C4-2B (cell line): ENCODE measurements at regions not wholly inside any gene's neighbourhood (a gene's known extent, or its start where the extent isn't known, plus 50 kb on each side); places are given as distances from the start of the nearest gene placed in this dataset.

Experiments used
- ZFX ChIP-seq: fragments of 450-650 bp; IDR thresholded peaks from 2 replicates; pipeline ENCODE4 v1.6.1; 2017
- TF ChIP-seq, protein P1 (sequence below): fragments of 450-650 bp; conservative IDR thresholded peaks from 2 replicates; pipeline ENCODE4 v1.5.1; 2017; ENCODE audit warnings: mild to moderate bottlenecking

GRCh38 chr4:187664011-187664410 is 331.6 kb upstream of the ZFP42 start:
- TF ChIP-seq, protein P1, sequence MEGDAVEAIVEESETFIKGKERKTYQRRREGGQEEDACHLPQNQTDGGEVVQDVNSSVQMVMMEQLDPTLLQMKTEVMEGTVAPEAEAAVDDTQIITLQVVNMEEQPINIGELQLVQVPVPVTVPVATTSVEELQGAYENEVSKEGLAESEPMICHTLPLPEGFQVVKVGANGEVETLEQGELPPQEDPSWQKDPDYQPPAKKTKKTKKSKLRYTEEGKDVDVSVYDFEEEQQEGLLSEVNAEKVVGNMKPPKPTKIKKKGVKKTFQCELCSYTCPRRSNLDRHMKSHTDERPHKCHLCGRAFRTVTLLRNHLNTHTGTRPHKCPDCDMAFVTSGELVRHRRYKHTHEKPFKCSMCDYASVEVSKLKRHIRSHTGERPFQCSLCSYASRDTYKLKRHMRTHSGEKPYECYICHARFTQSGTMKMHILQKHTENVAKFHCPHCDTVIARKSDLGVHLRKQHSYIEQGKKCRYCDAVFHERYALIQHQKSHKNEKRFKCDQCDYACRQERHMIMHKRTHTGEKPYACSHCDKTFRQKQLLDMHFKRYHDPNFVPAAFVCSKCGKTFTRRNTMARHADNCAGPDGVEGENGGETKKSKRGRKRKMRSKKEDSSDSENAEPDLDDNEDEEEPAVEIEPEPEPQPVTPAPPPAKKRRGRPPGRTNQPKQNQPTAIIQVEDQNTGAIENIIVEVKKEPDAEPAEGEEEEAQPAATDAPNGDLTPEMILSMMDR: no peak
- no peak for TF ChIP-seq ZFX
